Hematopoietic multipotent progenitor cell (in vitro differentiated cells): ENCODE measurements at regions not wholly inside any gene's neighbourhood (a gene's known extent, or its start where the extent isn't known, plus 50 kb on each side); places are given as distances from the start of the nearest gene placed in this dataset. TPM values are rescaled to one million over a fixed set of nuclear protein-coding genes. Genes with fewer than 3 reads are reported as not detected.
A peak's percentile ranks its signal among the peaks of the same experiment; 100 is the strongest.

Experiments used
- DNase-seq, 3 donors: peaks; one replicate each; pipeline ENCODE4 v3.0.0-alpha.2; 2011 to 2015; ENCODE audit warnings: low read depth in 2 of 3, low spot score in 2 of 3
- small RNA-seq: library from RNA; depleted of rRNA; stranded (forward); fragments of <200 nt; gene quantifications from one replicate; pipeline ENCODE3, GENCODE V24; 2012

- no peak for DNase-seq
These were observed 70.5 kb upstream of the FLRT2 start for GRCh38 chr14:85459361-85460000.

- DNase-seq: no peak
These were observed 68.4 kb upstream of the FLRT2 start for GRCh38 chr14:85461432-85462133.

GRCh38 chr14:85463512-85463911, 66.4 kb upstream of the FLRT2 start:
- no peak for DNase-seq

GRCh38 chr14:85464135-85464895, 65.6 kb upstream of the FLRT2 start:
- DNase-seq: no peak

GRCh38 chr14:85466678-85467077, 63.3 kb upstream of the FLRT2 start:
- no peak for DNase-seq

- no peak for DNase-seq
These were observed 61.1 kb upstream of the FLRT2 start for GRCh38 chr14:85468816-85469215.

- peak in 1 of 3 donors; percentile 30 for DNase-seq
These were observed 58.8 kb upstream of the FLRT2 start for GRCh38 chr14:85471156-85471555.

- DNase-seq: peak in 1 of 3 donors; percentile 5
These were observed 58.2 kb upstream of the FLRT2 start for GRCh38 chr14:85471744-85472143.

GRCh38 chr14:85474431-85474830, 55.5 kb upstream of the FLRT2 start:
- no peak for DNase-seq

GRCh38 chr14:85475113-85475512, 54.8 kb upstream of the FLRT2 start:
- DNase-seq: no peak

GRCh38 chr14:85479306-85479705, 50.6 kb upstream of the FLRT2 start:
- no peak for DNase-seq

- DNase-seq: no peak
These were observed 50.2 kb upstream of the FLRT2 start for GRCh38 chr14:85479771-85480170.

Small RNA genes in the stretch of these regions (small RNA-seq; reads per million reads assigned to genes)
- gene AL161713.1 (not detected), gene AL163642.1 (not detected), gene RF00017 (not detected), gene RNU6-976P (not detected), gene RNU6ATAC28P (not detected), gene RNU7-51P (not detected)
